ENCODE measurements at regions not wholly inside any gene's neighbourhood (a gene's known extent, or its start where the extent isn't known, plus 50 kb on each side); places are given as distances from the start of the nearest gene placed in this dataset.
"Not testable (repeated sequence)": the region's sequence is repeated elsewhere in the genome, so short reads cannot be mapped to it uniquely, and the experiment has no call there.

DNA sequence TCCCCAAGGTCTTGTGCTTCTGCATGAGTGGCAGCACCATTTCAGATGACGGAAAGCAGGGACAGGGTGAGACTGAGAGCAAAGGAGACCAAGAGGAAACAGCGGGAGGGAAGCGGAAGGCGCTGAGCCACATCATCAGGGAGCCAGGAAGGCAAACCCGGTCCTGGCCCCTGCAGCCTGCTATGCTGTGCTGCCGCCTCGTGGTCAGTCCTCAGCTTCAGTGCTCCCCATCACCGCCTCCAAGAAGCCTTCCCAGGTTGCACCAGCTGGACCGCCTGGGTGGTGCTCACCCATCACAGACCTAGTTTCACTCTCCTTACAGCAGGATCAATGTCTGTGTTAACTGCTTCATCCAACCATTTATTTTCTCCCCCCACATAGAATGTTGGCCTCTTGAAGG is 73.0 kb upstream of the PHF21B start:
- no peak overlapping the region for H3K4me3 ChIP-seq (ENCODE audit: insufficient read depth, low read depth, low read length, poor library complexity, severe bottlenecking)
- no peaks in the 10 kb centered on the region for H3K36me3 ChIP-seq (ENCODE audit: control insufficient read depth, insufficient read depth, low read length)
- no peaks in the 10 kb centered on the region for H3K4me1 ChIP-seq (ENCODE audit: control insufficient read depth, insufficient read depth, low read length, poor library complexity, severe bottlenecking)
- DNase-seq, result no peak
- H3K27ac ChIP-seq (ENCODE audit: insufficient read depth, low read length, poor library complexity, severe bottlenecking), result no peak overlapping the region
- no peaks in the 10 kb centered on the region for H3K27me3 ChIP-seq (replicated peaks; ENCODE audit: control insufficient read depth, insufficient read depth, low read length, poor library complexity, severe bottlenecking)
- no peaks in the 10 kb centered on the region for H3K9me3 ChIP-seq (ENCODE audit: control insufficient read depth, low read length)

- no peak overlapping the region for H3K4me3 ChIP-seq (ENCODE audit: insufficient read depth, low read depth, low read length, poor library complexity, severe bottlenecking)
- DNase-seq, result no peak
- H3K27ac ChIP-seq (ENCODE audit: insufficient read depth, low read length, poor library complexity, severe bottlenecking), result no peak overlapping the region
- H3K27me3 ChIP-seq (replicated peaks; ENCODE audit: control insufficient read depth, insufficient read depth, low read length, poor library complexity, severe bottlenecking), result no peaks in the 10 kb centered on the region
- H3K4me1 ChIP-seq (ENCODE audit: control insufficient read depth, insufficient read depth, low read length, poor library complexity, severe bottlenecking), result no peaks in the 10 kb centered on the region
- H3K36me3 ChIP-seq (ENCODE audit: control insufficient read depth, insufficient read depth, low read length), result no peaks in the 10 kb centered on the region
- no peaks in the 10 kb centered on the region for H3K9me3 ChIP-seq (ENCODE audit: control insufficient read depth, low read length)
These were observed 74.0 kb upstream of the PHF21B start for GRCh38 chr22:45083659-45084305.

DNA sequence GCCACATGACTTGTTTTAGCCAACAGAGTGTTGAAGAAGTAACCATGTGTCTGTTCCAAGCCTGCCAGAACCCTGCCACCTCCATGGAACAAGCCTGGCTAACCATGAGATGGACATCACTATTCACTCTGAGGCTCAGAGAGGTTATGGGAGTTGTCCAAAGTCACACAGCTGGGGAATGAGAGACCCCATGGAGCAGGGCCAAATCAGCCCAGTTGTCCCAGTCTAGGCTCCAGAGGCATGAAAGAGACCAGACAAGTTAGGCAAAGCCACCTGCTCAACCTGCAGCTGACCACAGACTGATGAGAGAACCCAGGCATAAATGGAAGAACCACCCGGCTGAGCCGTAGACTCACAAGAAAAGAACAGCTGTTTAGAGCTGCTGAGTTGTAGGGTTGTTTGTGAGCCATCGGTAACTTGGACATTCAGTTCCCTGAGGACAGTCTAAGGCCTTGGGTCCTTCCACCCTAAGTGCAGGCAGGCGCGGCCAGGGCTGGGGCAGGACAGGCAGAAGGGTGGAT is 74.7 kb upstream of the PHF21B start:
- Histone ChIP-seq H3K4me1 (ENCODE audit: control insufficient read depth, insufficient read depth, low read length, poor library complexity, severe bottlenecking) (no peaks in the 10 kb centered on the region), H3K36me3 (ENCODE audit: control insufficient read depth, insufficient read depth, low read length) (no peaks in the 10 kb centered on the region), H3K27me3 (replicated peaks; ENCODE audit: control insufficient read depth, insufficient read depth, low read length, poor library complexity, severe bottlenecking) (no peaks in the 10 kb centered on the region), H3K4me3 (ENCODE audit: insufficient read depth, low read depth, low read length, poor library complexity, severe bottlenecking) (no peak overlapping the region), H3K9me3 (ENCODE audit: control insufficient read depth, low read length) (no peaks in the 10 kb centered on the region), H3K27ac (ENCODE audit: insufficient read depth, low read length, poor library complexity, severe bottlenecking) (no peak overlapping the region)
- DNase-seq, result no peak

- no peak overlapping the region for H3K27ac ChIP-seq (ENCODE audit: insufficient read depth, low read length, poor library complexity, severe bottlenecking)
- no peaks in the 10 kb centered on the region for H3K4me1 ChIP-seq (ENCODE audit: control insufficient read depth, insufficient read depth, low read length, poor library complexity, severe bottlenecking)
- no peak overlapping the region for H3K4me3 ChIP-seq (ENCODE audit: insufficient read depth, low read depth, low read length, poor library complexity, severe bottlenecking)
- H3K9me3 ChIP-seq (ENCODE audit: control insufficient read depth, low read length), result no peaks in the 10 kb centered on the region
- H3K27me3 ChIP-seq (replicated peaks; ENCODE audit: control insufficient read depth, insufficient read depth, low read length, poor library complexity, severe bottlenecking), result no peaks in the 10 kb centered on the region
- no peak for DNase-seq
- H3K36me3 ChIP-seq (ENCODE audit: control insufficient read depth, insufficient read depth, low read length), result no peaks in the 10 kb centered on the region
These were observed 75.9 kb upstream of the NUP50 start for GRCh38 chr22:45087802-45088201.

DNA sequence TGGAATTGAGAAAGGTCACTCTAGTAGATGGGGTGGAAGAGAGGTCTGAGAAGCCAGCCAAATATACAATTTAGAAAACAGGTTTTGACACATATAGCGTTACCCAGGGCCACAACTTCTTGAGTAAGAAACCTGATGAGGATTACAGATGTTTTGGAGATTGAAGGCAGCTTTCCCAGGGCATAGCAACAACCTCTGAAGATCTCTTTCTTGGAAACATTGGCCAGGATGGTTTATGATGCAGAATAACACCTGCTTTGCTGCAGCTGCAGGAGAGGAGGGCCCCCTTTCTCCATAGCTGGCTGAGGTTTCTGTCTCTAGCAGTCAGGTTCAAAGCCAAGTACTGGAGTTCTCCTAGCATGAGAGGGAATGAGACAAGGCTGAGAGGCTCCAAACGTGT is 75.1 kb upstream of the NUP50 start:
- H3K27ac ChIP-seq (ENCODE audit: insufficient read depth, low read length, poor library complexity, severe bottlenecking), result no peak overlapping the region
- no peaks in the 10 kb centered on the region for H3K9me3 ChIP-seq (ENCODE audit: control insufficient read depth, low read length)
- H3K4me1 ChIP-seq (ENCODE audit: control insufficient read depth, insufficient read depth, low read length, poor library complexity, severe bottlenecking), result no peaks in the 10 kb centered on the region
- no peaks in the 10 kb centered on the region for H3K36me3 ChIP-seq (ENCODE audit: control insufficient read depth, insufficient read depth, low read length)
- no peak for DNase-seq
- no peak overlapping the region for H3K4me3 ChIP-seq (ENCODE audit: insufficient read depth, low read depth, low read length, poor library complexity, severe bottlenecking)
- no peaks in the 10 kb centered on the region for H3K27me3 ChIP-seq (replicated peaks; ENCODE audit: control insufficient read depth, insufficient read depth, low read length, poor library complexity, severe bottlenecking)

GRCh38 chr22:45090497-45090910 is 73.2 kb upstream of the NUP50 start:
- Histone ChIP-seq H3K36me3 (ENCODE audit: control insufficient read depth, insufficient read depth, low read length) (no peaks in the 10 kb centered on the region), H3K9me3 (ENCODE audit: control insufficient read depth, low read length) (no peaks in the 10 kb centered on the region), H3K4me1 (ENCODE audit: control insufficient read depth, insufficient read depth, low read length, poor library complexity, severe bottlenecking) (no peaks in the 10 kb centered on the region), H3K4me3 (ENCODE audit: insufficient read depth, low read depth, low read length, poor library complexity, severe bottlenecking) (no peak overlapping the region), H3K27me3 (replicated peaks; ENCODE audit: control insufficient read depth, insufficient read depth, low read length, poor library complexity, severe bottlenecking) (no peaks in the 10 kb centered on the region), H3K27ac (ENCODE audit: insufficient read depth, low read length, poor library complexity, severe bottlenecking) (no peak overlapping the region)
- no peak for DNase-seq

DNA sequence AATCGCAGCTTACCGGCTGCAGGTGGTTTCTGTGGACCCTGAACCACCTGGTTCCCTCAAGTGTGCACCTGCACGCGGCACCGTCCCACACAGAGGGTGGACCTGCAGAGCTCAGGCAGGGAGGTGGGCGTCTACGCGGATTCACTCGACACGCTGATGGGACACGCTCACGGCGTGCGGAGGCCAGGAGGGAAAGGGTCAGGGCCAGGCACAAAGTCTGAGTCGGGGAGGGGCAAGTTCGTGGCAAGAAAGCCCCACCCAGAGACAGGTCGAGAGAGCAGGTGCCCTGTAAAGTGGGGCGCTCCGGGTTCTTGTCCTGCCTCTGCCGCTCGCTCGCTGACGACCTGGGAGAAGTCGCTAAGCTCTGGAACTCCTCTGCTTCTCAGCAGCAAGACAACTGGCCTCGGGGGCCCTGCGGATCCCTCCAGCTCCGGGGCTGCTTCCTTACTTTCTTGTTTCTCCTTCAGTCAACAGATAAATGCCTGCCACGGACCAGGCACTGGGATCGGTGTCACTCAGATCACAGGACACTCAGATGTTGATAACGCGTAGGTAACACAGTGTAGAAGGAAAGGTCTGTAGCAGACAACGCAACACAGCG is 72.4 kb upstream of the NUP50 start:
- H3K4me3 ChIP-seq (ENCODE audit: insufficient read depth, low read depth, low read length, poor library complexity, severe bottlenecking), result no peak overlapping the region
- no peaks in the 10 kb centered on the region for H3K27me3 ChIP-seq (replicated peaks; ENCODE audit: control insufficient read depth, insufficient read depth, low read length, poor library complexity, severe bottlenecking)
- no peaks in the 10 kb centered on the region for H3K36me3 ChIP-seq (ENCODE audit: control insufficient read depth, insufficient read depth, low read length)
- H3K4me1 ChIP-seq (ENCODE audit: control insufficient read depth, insufficient read depth, low read length, poor library complexity, severe bottlenecking), result no peaks in the 10 kb centered on the region
- H3K27ac ChIP-seq (ENCODE audit: insufficient read depth, low read length, poor library complexity, severe bottlenecking), result no peak overlapping the region
- no peak for DNase-seq
- H3K9me3 ChIP-seq (ENCODE audit: control insufficient read depth, low read length), result no peaks in the 10 kb centered on the region

GRCh38 chr22:45091875-45092274 is 71.8 kb upstream of the NUP50 start:
- not testable (repeated sequence) for H3K9me3 ChIP-seq (ENCODE audit: control insufficient read depth, low read length); H3K36me3 ChIP-seq (ENCODE audit: control insufficient read depth, insufficient read depth, low read length); H3K27me3 ChIP-seq (replicated peaks; ENCODE audit: control insufficient read depth, insufficient read depth, low read length, poor library complexity, severe bottlenecking); H3K27ac ChIP-seq (ENCODE audit: insufficient read depth, low read length, poor library complexity, severe bottlenecking); H3K4me3 ChIP-seq (ENCODE audit: insufficient read depth, low read depth, low read length, poor library complexity, severe bottlenecking); H3K4me1 ChIP-seq (ENCODE audit: control insufficient read depth, insufficient read depth, low read length, poor library complexity, severe bottlenecking); DNase-seq

- Histone ChIP-seq H3K27me3 (replicated peaks; ENCODE audit: control insufficient read depth, insufficient read depth, low read length, poor library complexity, severe bottlenecking) (no peaks in the 10 kb centered on the region), H3K4me3 (ENCODE audit: insufficient read depth, low read depth, low read length, poor library complexity, severe bottlenecking) (no peak overlapping the region), H3K4me1 (ENCODE audit: control insufficient read depth, insufficient read depth, low read length, poor library complexity, severe bottlenecking) (no peaks in the 10 kb centered on the region), H3K27ac (ENCODE audit: insufficient read depth, low read length, poor library complexity, severe bottlenecking) (no peak overlapping the region), H3K36me3 (ENCODE audit: control insufficient read depth, insufficient read depth, low read length) (no peaks in the 10 kb centered on the region), H3K9me3 (ENCODE audit: control insufficient read depth, low read length) (no peaks in the 10 kb centered on the region)
- DNase-seq, result no peak
These were observed 71.1 kb upstream of the NUP50 start for GRCh38 chr22:45092644-45093043.

DNA sequence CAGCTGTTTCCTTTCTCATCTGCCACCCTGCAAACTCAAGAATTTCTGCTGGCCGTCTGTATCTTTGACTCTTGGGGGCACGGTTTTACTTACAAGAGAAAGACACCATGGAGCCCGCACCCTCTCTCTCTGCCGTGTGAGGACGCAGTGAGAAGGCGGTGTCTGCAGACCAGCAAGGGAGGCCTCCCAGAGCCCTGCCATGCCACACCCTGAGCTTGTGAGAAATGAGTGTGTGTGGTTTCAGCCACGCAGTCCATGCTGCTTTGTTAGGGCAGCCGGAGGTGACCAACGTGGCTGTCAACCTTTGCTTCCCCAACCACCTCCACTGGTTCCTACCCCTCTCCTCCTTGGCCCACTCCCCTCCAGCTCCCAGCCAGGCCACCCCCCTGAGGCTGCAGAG is 70.1 kb upstream of the NUP50 start:
- Histone ChIP-seq H3K4me1 (ENCODE audit: control insufficient read depth, insufficient read depth, low read length, poor library complexity, severe bottlenecking) (no peaks in the 10 kb centered on the region), H3K4me3 (ENCODE audit: insufficient read depth, low read depth, low read length, poor library complexity, severe bottlenecking) (no peak overlapping the region), H3K27ac (ENCODE audit: insufficient read depth, low read length, poor library complexity, severe bottlenecking) (no peak overlapping the region), H3K27me3 (replicated peaks; ENCODE audit: control insufficient read depth, insufficient read depth, low read length, poor library complexity, severe bottlenecking) (no peaks in the 10 kb centered on the region), H3K9me3 (ENCODE audit: control insufficient read depth, low read length) (no peaks in the 10 kb centered on the region), H3K36me3 (ENCODE audit: control insufficient read depth, insufficient read depth, low read length) (no peaks in the 10 kb centered on the region)
- no peak for DNase-seq
